ENCODE measurements at regions not wholly inside any gene's neighbourhood (a gene's known extent, or its start where the extent isn't known, plus 50 kb on each side); places are given as distances from the start of the nearest gene placed in this dataset.
"Not testable (repeated sequence)": the region's sequence is repeated elsewhere in the genome, so short reads cannot be mapped to it uniquely, and the experiment has no call there.

- no peak for DNase-seq
Observed at GRCh38 chr16:16887193-16887592, 508.3 kb downstream of the NPIPA7 start.

- no peak for DNase-seq
Observed at GRCh38 chr16:16890964-16891363, 512.0 kb downstream of the NPIPA7 start.

GRCh38 chr16:16904601-16905000 is 525.7 kb downstream of the NPIPA7 start:
- DNase-seq: no peak

GRCh38 chr16:16905850-16906249 is 526.9 kb downstream of the NPIPA7 start:
- DNase-seq: no peak

- no peak for DNase-seq
Observed at GRCh38 chr16:16907089-16907488, 528.1 kb downstream of the NPIPA7 start.

- DNase-seq: no peak
Observed at GRCh38 chr16:16908077-16908476, 529.1 kb downstream of the NPIPA7 start.

GRCh38 chr16:16909126-16909525 is 530.2 kb downstream of the NPIPA7 start:
- DNase-seq: no peak

GRCh38 chr16:16910666-16911065 is 531.7 kb downstream of the NPIPA7 start:
- no peak for DNase-seq

GRCh38 chr16:16915771-16916170 is 536.8 kb downstream of the NPIPA7 start:
- no peak for DNase-seq

- DNase-seq: no peak
Observed at GRCh38 chr16:16917191-16917785, 538.3 kb downstream of the NPIPA7 start.

- no peak for DNase-seq
Observed at GRCh38 chr16:16923479-16923878, 544.5 kb downstream of the NPIPA7 start.

- no peak for DNase-seq
Observed at GRCh38 chr16:16924613-16925012, 545.7 kb downstream of the NPIPA7 start.

GRCh38 chr16:16925432-16925831 is 545.3 kb downstream of the XYLT1 start:
- DNase-seq: no peak

GRCh38 chr16:16928532-16929109 is 542.1 kb downstream of the XYLT1 start:
- no peak for DNase-seq

GRCh38 chr16:16930309-16931000 is 540.3 kb downstream of the XYLT1 start:
- DNase-seq: no peak

GRCh38 chr16:16933861-16934260 is 536.9 kb downstream of the XYLT1 start:
- DNase-seq: no peak

GRCh38 chr16:16934660-16935059 is 536.1 kb downstream of the XYLT1 start:
- DNase-seq: no peak

- not testable (repeated sequence) for DNase-seq
Observed at GRCh38 chr16:16935909-16936308, 534.9 kb downstream of the XYLT1 start.

GRCh38 chr16:16937576-16937975 is 533.2 kb downstream of the XYLT1 start:
- no peak for DNase-seq

- DNase-seq: no peak
Observed at GRCh38 chr16:16938009-16938408, 532.8 kb downstream of the XYLT1 start.

- no peak for DNase-seq
Observed at GRCh38 chr16:16938980-16939379, 531.8 kb downstream of the XYLT1 start.

GRCh38 chr16:16940351-16940750 is 530.4 kb downstream of the XYLT1 start:
- no peak for DNase-seq

- DNase-seq: not testable (repeated sequence)
Observed at GRCh38 chr16:16942849-16943248, 527.9 kb downstream of the XYLT1 start.

- DNase-seq: no peak
Observed at GRCh38 chr16:16945207-16945606, 525.6 kb downstream of the XYLT1 start.

GRCh38 chr16:16956376-16956775 is 514.4 kb downstream of the XYLT1 start:
- DNase-seq: no peak

Data from stimulated activated CD4-positive, alpha-beta T cell treated with anti-CD3 and anti-CD28 coated beads, Interleukin-4, amount 100 ng/mL, for 24 hours (primary cell).